Neural progenitor cell (in vitro differentiated cells): ENCODE measurements at regions not wholly inside any gene's neighbourhood (a gene's known extent, or its start where the extent isn't known, plus 50 kb on each side); places are given as distances from the start of the nearest gene placed in this dataset.

Source experiments
- EZH2phosphoT487 ChIP-seq: fragments of 200-600 bp; sonication (generic); IDR thresholded peaks from 2 replicates; pipeline ENCODE4 v1.6.1; 2017; ENCODE audit warnings: antibody characterized with exemption
- TF ChIP-seq, protein P1 (sequence below): fragments of 200-600 bp; sonication (generic); IDR thresholded peaks from 2 replicates; pipeline ENCODE4 v1.5.1; 2017; ENCODE audit warnings: antibody characterized with exemption, mild to moderate bottlenecking

DNA sequence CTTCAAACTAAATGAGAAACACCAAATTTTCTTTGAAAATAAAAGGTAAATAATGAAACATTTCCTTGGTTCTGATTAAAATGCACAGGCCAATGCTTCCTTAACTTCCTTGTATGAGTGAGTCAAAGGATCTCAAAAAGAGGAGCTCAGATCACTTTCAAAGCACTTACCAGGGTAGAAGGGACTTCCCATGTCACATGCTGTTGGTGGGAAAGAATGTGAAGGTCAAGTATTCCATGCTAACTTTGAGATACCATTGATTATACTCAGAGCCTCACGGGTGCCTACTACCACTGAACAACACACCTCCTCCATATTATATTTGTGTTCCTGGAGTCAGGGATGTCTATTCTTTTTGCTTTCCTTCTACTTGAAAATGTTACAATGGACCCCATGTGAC is 233.5 kb upstream of the KIAA1217 start:
- no peak for TF ChIP-seq EZH2phosphoT487
- TF ChIP-seq, protein P1, sequence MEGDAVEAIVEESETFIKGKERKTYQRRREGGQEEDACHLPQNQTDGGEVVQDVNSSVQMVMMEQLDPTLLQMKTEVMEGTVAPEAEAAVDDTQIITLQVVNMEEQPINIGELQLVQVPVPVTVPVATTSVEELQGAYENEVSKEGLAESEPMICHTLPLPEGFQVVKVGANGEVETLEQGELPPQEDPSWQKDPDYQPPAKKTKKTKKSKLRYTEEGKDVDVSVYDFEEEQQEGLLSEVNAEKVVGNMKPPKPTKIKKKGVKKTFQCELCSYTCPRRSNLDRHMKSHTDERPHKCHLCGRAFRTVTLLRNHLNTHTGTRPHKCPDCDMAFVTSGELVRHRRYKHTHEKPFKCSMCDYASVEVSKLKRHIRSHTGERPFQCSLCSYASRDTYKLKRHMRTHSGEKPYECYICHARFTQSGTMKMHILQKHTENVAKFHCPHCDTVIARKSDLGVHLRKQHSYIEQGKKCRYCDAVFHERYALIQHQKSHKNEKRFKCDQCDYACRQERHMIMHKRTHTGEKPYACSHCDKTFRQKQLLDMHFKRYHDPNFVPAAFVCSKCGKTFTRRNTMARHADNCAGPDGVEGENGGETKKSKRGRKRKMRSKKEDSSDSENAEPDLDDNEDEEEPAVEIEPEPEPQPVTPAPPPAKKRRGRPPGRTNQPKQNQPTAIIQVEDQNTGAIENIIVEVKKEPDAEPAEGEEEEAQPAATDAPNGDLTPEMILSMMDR: no peak
